T-helper 9 cell (primary cell): ENCODE measurements at regions not wholly inside any gene's neighbourhood (a gene's known extent, or its start where the extent isn't known, plus 50 kb on each side); places are given as distances from the start of the nearest gene placed in this dataset.

Source experiments
- DNase-seq: peaks from one replicate; pipeline ENCODE4 v3.0.0-alpha.2; 2020

DNA sequence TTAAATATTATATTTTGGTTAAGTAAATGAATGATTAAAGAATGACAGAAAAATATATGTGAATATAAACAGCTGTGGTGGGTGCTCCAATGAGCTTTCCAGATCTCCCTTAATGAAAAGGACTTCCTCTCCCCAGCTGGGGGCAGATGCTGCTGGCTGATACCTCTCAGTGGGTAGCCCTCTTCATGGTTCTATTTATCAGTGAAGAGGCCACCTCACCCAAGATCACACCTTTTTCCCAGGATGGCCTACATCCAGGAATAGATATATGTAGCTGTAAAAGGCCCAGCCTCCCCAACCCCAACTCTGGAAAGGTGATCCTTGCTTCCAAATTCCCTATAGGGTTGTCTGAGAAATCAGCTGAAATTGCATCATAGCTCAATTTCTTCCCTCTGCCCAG lies 135.2 kb upstream of the ACVR2A start:
- no peak for DNase-seq

DNA sequence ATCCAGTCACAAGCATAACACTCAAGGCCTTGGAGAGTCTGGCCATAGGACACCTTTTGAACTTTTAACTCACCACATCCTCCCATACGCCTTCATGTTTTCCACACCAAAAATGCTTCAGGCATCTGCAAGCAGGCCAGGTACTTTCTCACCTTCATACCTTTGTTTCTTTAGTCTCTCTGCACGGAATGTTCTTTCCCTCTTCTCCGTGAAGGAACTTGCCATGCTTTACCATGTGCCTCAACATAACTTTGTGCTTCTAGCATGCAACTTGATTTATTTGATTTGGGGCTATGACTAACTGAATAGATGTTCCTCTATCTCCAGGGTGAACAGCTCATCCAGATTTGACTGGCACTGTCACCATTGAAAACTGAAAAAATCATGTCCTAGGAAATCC lies 141.7 kb upstream of the ACVR2A start:
- no peak for DNase-seq

DNA sequence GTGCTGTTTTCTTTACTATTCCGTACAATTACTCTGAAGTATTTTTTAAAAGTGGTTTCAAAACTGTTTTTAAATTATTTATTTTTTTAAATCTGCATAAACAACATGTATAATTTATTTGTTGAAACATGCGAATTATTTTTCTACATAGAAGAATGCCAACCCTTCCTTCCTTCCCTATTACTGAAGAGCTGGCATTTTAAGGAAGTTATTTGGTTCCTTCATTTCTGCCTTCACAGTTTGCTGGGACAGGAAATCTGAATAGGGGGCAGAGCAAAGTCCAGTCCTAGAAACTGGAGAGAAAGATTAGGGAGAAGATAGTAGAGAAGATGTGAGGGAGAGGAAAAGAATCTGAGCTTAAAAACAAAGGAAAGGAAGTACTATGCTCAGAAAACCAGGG lies 146.7 kb upstream of the ACVR2A start:
- DNase-seq: no peak

DNA sequence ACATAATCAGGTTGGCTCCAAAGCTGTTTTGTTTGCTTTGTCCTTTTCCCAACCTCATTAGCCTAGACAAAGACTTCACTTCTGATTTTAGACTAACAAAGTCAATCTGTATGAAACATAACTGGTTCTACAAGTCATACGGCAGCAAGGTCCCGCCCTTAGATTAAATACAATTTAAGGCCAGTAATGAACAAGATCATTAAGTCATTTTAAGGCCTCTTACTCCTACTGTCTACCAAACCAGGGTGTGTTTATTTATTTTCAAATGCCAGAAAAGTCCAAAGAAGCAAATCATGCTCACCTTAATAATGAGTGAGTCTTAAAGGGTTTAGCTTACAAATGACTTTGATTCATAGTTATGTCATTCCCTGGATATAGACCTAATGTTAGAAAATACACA lies 148.4 kb upstream of the ACVR2A start:
- DNase-seq: no peak

DNA sequence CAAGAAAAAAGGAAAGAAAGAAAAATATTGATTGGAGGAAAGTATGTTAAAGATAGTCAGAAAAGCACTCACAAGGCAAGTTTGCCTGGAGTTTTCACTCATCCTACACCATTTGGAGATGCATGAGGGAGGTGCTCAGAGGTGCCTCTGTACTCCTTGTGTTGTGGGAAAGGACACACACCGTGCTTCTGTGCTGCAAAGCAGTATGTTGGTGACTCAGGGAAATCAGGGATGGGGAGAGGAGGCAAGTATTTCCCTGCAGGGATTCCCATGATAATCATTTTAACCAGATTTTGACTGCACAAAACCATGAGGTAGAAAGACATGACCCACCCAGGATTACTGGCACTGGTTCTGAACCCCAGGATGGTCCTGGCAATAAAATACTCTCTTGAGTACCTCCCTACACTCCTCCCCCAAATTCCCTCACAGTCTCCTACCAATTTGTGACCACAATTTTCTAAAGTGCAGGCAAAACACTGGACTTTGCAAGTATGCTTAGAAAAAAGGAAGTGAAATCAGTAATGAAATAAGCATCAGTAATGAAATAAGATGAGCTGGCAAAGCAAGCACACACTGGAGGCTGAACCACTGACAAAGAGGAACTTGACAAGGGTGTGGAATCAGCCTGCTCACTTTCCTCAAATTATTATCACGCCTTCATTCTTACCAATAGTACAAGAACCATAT lies 155.5 kb upstream of the ACVR2A start:
- no peak for DNase-seq

DNA sequence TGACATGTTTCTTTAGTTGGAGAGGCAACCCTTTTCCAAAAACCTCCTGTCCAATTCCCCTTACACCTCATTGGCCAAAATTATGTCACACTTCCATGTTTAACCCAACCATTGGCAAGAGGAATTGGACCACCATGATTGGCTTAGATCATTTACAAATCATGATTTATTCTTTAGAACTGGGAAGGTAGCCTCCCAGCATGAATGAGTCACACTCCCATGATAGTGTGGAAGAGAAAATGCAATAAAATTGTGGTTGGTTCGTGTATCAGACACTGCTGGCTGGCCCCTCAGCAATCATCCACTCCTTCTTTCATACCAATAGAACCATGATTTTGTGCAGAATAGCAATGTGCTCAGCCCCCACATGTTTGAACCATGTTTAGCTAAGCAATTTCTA lies 156.6 kb upstream of the ACVR2A start:
- DNase-seq: no peak

DNA sequence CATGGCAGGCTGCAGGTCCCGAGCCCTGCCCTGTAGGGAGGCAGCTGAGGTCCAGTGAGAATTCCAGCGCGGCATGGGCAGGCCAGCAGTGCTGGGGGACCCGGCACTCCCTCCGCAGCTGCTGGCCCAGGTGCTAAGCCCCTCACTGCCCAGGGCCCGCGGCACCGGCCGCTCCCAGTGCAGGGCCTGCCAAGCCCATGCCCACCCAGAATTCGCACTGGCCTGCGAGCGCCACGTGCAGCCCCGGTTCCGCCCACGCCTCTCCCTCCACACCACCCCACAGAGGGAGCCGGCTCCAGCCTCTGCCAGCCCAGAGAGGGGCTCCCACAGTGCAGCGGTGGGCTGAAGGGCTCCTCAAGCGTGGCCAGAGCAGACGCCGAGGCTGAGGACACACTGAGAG lies 158.5 kb upstream of the ACVR2A start:
- DNase-seq: no peak

DNA sequence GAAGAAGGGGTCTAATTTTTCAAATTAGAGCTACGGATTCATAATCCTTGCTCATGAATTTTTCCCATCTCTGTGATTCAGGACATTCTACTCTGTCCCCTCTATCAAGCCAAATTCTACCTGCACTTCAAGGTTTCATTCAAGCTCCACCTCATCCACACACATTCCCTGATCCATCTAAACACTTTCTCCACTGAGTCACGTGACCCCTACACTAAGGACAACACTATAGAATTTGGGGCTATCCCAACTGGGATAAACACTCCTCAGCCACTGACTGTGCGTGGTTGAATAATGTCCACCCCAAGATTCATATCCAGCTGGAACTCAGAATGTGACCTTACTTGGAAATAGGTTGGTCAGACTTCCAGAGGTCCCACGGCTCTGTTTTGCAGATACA lies 159.9 kb upstream of the ACVR2A start:
- no peak for DNase-seq

DNA sequence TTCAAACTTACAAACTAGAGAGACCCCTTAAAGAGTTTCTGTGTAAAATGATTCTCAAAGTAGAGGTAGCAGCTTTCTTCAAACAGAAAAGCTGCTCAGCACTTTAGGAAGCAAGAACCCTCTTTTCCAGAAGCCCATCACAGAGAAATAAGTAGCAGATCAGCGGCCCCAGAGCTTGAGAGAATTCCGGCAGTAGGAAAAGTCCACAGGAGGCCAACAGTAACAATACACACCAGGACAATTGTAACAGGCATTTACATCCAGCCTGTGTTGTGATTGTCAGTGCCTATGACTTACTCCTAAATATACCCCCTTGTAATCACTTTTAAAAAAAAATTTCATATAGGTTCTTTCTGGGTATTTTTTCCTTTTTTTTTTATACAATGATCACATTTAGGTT lies 161.4 kb upstream of the ACVR2A start:
- no peak for DNase-seq

DNA sequence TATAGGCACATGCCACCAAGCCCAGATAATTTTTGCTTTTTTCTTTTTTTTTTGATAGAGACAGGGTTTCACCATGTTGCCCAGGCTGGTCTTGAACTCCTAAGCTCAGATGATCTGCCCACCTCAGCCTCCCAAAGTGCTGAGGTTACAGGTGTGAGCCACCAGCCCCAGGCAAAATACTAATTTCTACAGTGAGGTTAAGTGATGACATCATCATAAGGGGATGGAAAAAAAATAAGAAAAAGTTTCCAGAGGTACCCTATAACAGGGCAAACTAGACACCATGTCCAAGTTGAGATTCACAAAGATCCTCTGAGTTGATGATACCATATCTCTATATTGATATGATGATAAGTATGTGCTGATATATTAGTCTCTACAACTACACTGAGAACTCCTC lies 163.7 kb upstream of the ACVR2A start:
- no peak for DNase-seq

DNA sequence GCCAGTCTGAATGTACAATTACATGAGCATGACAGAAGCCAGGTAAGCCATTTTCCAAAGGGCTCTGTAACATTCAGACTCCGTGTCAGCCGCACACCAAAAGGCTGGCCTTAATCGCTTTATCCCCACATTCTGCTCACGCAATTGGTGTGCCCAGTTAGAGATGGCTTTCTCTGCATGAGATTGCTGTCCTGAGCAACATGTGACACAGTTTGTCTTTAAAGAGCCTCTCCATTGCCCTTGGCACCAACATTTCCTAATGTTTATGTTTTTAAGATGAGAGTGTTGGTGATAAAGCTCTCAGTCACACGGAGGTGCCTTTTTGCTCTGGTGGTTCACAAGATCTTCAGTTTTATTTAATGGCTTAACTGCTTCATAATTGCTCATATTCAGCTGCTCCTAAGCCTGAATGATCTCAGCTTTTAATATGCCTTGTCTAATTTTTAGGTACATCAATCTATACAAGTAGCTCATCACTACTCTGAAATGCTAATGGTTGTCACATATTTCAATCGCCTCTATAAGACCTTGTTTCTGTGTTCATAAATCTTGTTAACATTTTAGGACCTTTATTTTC lies 164.8 kb upstream of the ACVR2A start:
- no peak for DNase-seq

DNA sequence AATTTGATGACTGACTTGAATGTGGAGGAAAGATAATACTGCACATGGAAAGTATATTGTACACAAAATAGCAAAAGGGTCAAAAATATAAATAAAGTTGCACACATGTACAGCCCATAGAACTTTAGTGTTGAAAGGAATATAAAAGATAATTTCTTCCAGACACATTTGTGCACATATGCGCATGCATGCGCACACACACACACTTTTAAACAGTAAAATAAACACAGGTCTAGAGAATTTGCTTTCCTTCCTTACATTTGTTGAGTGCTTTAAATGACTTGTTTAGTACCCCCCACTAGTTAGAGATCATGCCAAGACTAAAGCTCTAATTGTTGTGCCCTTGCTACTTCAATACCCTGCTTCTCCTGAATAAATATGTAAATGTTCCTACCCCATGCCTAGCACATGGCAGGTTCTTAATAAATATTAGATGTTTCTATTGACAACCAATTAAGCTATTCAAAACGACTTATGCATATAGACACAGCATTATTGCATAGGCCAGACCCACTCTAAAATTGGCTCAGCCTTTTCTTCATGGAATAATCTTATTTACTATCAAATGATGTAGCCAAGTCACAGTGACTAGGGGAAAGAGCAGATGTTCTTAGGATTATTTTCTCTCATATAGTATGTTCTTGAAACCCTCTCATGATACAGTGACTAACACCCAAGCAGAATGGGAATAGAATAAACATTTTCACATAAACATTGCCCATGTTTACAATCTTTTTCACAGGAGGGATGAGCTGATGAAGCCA lies 165.5 kb upstream of the ACVR2A start:
- DNase-seq: no peak

DNA sequence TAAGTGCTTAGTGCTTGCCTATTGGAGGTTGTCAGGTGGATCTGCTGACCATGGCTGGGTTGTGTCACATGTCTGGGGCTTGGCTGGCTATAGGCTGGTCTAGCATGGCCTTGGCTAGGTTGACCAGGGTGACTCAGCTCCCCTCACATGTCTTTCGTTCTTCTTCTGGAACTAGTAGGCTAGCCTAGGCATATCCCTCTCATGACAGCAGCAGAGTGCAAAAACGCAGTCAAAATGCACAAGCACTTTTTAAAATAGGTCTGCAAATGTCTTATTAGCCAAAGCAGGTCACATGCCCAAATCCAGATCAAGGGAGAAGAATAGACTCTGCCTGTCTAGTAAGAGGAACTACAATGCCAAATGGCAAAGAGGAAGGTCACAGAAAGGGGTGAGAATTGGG lies 179.7 kb upstream of the ACVR2A start:
- DNase-seq: no peak

DNA sequence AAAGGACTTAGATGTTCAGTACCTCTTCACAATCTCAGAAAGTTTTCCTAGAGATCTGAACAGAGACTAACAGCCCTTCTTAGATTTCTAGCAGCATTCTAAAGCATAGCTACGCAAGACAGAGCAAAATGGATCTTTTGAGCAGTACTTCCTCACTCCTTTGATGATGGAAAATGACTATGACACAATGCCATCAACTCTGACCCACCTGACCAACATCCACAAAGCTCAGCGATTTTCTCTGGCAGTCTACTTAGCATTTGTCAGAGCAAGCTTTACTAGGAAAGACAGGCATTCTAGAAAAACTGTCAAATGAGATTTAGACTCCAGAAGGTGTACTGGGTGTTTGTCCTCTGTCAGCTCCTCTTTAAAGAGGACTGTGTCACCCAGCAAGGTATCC lies 180.9 kb upstream of the ACVR2A start:
- DNase-seq: no peak

DNA sequence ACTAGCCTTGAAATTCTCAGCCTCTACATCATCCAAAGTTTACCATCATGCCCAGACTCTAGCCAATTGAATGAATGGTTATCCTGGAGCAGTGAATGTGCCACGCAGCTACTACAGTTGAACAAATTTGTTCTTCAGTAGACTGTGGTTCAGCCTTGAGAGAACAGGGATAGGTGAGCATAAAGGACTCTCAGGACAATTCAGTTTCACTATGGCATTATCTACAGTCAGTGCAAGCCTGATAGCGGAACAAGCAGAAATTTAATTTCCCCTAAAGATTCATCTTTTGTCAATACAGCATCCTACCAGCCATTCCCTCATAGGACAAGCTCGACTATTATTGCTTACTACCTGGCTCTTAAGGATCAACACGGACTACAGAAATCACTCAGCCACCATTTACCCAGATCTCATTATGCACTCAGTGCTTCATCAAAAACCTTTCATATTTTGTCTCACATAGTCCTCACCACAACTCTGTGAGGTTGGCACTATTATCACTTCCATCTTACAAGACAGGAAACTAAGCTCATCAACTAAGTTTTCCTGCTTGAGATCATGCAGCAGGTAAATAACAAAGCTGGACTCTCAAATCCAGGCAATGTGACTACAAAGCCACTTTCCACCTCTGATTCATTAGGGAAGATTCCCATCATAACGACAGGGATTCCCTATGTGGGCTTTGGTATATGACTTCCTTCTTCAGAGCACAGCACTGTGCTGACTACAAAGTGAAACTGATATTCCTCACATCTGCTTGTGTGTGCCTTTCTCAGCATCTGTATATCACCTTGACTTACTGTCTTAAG lies 181.5 kb upstream of the ACVR2A start:
- no peak for DNase-seq

DNA sequence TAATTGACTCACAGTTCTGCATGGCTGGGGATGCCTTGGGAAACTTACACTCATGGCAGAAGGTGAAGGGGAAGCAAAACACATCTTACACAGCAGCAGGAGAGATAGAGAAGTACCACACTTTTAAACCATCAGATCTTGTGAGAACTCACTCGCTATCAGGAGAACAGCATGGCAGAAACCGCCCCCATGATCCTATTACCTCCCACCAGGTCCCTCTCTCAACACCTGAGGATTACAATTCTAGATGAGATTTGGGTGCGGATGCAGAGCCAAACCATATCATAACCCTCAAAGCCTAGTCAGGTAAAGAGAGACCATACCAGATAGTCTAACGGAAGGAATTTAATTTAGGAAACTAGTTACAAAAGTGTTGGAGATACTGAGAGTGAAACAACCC lies 182.6 kb upstream of the ACVR2A start:
- no peak for DNase-seq

DNA sequence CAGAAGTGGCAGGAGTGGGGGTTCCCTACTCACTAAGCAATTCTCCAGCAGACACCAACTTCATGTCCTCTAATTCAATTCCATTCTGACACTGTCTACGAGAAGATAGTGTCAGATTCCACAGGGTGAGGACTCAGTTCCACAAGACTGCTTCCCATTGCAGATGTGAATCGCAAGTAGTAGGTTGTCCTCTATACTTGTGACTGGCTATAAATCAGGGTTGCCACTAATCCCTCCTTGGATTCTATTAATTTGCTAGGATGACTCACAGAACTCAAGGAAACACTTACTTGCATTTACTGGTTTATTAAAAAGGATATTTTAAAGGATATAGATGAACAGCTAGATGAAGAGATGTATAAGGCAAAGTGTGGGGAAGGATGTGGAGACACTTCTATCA lies 184.1 kb upstream of the ACVR2A start:
- DNase-seq: no peak

DNA sequence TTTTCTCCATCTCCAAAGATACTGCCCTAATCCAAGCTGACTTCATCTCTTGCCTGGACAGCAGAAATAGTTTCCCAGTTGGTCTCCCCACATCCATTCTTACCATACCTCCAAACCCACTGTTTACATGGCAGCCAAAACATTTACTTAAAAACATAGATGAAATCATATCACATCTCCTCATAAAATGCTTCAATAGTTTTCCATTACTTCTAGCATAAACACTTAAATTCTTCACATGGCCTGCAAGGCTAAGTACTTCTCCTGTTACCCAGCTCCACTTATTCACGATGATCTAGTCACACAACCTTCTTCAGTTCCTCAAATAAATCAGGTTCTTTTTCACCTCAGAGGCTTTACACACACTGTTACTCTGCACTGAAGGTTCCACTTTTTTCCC lies 185.8 kb upstream of the ACVR2A start:
- DNase-seq: no peak

DNA sequence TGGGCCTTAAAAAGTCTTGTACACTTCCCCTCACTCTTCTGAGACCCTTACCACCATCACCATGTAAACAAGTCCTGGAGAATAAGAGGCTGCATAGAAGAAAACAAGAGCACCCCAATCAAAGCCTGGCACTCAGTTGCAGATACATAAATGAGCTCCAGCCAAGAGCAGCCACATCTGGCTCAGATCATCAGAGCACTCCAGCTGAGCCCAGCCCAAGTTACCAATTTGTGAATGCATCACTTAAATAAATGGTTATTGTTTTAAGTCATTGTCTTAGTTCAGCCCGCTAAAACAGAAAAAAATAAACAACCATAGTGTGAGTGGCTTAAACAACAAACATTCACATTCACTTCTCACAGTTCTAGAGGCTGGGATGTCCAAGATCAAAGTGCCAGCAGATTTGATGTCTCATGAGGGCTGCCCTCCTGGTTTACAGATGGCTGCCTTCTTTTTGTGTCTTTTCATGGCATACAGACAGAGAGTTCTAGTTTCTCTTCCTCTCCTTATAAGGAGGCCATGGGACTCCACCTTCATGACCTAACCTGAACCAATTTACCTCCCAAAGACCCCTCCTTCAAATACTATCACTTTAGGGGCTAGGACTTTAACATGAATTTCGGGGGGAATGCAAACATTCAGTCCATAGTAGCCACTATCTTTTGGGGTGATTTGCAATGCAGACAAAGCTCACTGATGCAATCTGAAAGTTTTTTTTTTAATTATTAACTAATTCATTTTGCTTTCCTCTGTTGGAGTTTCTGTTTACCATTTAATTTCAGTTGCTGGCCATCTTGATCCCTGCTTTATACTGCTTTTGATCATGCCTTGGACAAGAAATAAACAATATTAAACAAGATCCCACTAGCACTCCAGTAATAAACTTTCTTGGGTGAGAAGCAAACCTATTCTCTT lies 187.5 kb upstream of the ACVR2A start:
- no peak for DNase-seq

DNA sequence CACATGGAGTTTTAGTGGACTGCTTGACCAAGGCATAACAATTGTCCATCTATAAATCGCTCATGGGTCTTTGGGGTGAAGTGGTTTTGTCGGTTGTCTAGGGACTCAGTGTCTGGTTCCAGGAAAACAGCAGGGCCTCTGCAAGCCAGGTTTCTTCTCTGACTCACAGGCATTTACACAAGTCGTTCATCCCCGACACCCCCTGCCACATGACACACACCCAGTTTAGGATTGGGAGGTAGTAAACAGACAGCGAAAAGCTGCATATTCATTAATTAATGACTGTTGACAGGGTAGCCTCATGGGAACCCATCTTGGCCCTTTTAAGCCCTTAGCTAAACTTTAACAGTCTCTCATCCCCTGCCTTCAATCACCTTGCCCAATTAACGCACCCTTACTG lies 194.8 kb upstream of the ACVR2A start:
- DNase-seq: no peak

DNA sequence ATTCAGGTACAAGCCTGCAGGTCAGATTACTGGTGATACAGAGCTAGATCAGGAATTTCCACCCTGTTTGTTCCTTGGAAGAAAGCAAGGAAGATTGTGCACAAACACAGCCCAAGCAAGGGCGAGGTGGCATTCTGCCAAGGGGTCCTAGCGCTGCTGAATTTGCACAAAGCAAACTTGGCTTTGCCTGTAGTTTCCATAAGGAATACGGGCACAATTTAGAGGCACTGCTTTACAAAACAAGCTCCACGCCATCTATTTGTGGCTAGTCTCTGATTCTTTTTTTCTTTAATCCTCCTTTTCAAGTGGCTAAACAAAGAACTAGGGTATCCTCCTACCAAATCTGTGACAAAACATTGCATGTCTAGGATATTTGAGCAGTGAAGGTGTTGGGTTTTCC lies 195.5 kb upstream of the ACVR2A start:
- DNase-seq: no peak

DNA sequence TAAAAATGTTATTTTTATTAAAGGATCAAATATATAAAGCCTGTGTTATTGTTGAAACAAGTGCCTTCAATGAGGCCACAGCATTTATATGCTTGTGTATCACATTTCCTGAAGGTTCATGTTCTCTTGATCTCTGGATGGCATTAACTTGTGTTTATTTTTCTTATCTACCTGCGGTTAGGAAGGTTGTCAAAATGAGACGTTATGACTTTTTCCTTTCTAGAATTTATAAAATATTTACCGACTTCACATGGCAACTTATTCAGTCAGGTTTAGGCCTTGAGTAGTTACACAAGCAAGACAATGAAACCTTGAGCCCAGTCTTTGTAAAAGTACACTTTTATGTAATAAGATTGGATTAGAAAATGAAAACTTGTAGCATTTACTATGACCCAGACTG lies 196.4 kb upstream of the ACVR2A start:
- no peak for DNase-seq

DNA sequence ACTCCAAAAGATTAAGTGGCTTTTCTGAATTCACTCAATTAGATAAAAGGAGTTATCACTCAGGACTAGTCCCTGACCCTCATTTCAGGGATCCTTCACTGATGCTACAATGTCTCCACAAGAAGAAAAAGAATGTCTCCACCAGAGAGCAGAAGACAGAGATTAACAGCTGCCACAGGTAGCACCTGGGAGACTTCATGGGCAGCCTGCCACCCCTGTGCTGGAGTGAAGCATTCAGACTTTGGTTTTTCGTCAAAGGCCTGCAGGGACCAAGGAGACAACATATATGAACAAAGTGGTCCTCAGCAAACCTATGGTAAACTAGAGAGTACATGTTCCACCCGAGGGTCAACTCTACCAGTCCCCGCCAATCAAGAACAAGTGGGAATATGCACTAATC lies 197.0 kb upstream of the ACVR2A start:
- no peak for DNase-seq
